RPMI8226 (cell line): ENCODE measurements at regions not wholly inside any gene's neighbourhood (a gene's known extent, or its start where the extent isn't known, plus 50 kb on each side); places are given as distances from the start of the nearest gene placed in this dataset.
"Not testable (repeated sequence)": the region's sequence is repeated elsewhere in the genome, so short reads cannot be mapped to it uniquely, and the experiment has no call there.

Experiments
- DNase-seq: peaks from one replicate; pipeline ENCODE4 v3.0.0-alpha.2; 2015

DNA sequence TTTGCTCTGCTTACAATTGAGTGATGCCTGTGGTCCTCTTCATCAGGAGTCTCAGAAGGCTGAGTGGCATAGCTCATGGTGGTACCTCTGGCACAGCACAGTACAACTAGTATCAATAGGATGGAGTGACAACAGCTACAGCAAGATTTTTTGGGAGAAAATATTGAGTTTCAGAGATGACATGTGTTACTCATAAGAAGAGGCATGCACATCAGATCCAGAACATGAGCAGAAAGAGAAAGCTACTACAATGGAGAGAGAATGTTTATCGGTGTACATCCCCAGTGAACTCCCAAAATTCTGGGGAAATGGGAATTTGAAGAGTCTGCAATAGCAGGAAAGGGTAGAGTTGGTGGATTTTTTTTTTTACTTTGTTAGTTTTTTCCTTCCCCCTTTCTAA is 130.5 kb upstream of the MB21D2 start:
- DNase-seq = no peak

DNA sequence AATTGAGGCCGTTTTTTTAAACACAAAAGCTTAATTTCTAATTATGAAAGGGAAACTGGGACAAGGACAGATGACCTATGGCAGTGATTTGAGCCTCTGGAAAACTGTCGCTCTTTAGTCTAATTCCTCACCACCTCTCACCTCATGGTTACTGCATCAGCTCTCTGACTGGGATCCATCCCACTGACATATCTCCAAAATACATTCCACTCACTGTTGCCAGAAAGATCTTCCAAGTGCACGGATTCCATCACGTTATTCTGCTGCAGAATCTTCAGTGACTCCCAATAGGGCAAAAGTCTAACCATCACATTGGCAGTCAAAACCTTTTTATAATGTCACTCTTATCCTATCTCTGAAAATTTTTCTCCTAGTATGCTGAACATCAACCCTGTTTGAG is 132.3 kb upstream of the MB21D2 start:
- DNase-seq = no peak

DNA sequence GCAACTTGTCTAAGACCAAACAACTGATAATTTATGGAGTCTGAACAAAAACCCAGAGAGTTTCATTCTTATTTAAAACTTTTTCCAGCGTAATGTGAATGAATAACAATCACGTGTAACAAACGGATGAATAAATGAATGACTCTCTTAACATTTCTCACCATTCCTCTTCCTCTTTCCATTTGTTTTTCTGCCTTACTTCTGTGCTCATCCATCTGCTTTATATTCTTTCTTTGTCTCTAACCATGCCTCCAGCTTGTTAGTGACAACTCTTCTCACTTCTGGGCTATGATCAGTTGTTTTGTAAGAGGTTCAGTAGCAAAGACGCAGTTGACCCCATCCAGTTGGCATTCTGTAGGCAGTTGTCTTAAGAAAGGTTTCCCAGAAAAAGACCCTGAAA is 133.7 kb upstream of the MB21D2 start:
- no peak for DNase-seq

- DNase-seq = no peak
Observed at GRCh38 chr3:193052354-193053045, 134.8 kb upstream of the MB21D2 start.

DNA sequence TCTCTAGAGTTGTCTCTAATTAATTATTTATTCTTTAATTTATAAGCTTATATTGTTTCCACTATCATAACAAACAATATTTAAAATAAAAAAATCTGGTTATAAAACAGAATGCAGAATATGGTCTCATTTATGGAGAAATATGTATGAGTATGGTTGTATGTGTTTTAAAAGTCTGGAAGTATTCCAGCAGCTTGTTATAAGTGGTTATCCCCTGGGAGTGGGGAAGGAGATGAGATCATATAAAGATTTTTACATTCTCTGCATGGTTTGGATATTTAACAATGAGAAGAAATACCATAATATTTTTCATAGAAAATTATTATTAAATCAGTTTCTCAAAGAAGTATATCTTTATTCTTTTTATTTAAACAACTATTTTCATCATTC is 135.4 kb upstream of the MB21D2 start:
- no peak for DNase-seq

- DNase-seq = no peak
Observed at GRCh38 chr3:193055352-193055751, 137.7 kb upstream of the MB21D2 start.

DNA sequence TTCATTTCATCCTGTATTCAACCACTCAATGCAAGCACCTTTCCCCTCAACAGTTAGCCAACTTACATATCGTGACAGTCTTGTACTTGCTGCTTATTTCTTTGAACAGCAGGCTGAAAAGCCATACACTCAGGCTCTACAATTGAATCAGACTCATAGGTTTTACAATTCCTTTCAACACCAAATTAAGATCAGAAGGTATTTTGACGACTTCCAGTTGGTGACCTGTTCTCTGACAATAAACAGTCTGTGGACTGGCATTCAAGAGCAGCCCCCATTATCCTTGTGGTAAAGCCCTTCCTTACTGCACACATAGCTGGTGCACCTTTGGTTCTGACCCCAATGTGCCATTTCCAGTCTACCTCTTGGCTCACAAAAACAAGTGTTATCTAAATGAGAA is 140.0 kb upstream of the MB21D2 start:
- no peak for DNase-seq

DNA sequence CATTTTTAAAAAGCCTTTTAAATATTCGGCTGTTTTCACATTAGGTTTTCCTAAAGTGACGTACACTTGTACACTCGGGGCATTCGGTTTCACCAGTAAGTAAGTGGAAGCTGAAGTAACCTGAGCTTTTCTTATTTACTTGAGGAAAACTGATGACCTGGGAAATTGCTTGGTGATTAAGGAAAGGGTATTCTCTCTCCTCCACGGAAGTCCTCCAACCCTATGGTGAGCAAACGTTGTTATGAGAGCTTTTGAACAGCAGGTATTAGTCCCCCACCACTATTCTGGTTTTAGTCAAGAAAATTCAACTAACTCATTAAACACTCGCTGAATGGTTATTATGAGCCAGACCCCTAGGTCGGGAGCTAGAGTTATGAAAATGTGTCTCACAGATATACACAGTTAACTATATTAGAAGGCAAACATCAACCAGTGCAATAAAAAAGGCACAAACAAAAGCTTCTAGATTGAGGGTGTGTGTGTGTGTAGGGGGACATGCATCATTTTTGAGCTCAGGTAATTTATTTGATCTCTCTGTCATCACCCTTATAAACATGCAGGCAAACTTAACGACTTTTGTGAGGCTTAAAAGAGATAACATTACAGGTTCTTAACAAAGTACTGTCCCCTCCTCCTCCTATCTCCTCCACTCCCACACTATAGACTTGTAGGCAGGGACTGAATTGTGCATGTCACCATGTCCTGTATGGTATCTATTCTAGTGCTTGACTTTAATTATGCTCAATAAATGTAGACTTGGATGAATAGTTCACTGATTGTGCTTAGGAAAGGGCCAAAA is 143.3 kb upstream of the MB21D2 start:
- no peak for DNase-seq

DNA sequence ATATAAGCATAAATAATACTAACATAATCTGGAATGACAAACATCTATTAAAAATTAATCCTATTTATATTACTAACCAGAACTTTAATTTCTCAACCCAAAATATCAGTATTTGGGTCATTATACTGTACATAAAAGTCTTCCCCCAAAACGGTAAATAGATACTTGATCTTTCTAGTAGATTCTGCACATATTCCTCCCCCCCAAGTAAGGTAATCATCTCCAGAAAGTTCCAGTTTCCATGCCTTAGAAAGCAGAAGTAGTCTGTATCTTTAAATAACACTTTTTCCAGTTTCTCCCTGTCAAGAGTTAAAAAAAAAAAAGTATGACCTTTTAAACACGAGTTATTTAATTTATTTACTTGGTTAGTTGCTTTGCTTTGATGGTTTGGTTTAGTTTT is 150.7 kb upstream of the MB21D2 start:
- DNase-seq = no peak

DNA sequence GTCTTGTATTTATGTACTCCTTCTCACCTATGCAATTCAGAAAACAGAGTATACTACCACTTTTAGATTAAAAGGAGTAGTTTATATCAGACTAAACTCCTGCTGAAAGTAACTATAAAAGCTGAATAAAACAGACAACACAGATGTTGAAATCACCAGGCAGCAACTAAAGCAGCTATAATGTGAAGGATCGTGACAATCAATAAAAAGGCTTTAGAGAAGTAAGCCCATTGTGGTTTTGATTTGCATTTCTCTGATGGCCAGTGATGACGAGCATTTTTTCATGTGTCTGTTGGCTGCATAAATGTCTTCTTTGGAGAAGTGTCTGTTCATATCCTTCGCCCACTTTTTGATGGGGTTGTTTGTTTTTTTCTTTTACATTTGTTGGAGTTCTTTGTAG is 152.1 kb upstream of the MB21D2 start:
- not testable (repeated sequence) for DNase-seq

- DNase-seq = no peak
Observed at GRCh38 chr3:193078996-193079753, 161.5 kb upstream of the MB21D2 start.

DNA sequence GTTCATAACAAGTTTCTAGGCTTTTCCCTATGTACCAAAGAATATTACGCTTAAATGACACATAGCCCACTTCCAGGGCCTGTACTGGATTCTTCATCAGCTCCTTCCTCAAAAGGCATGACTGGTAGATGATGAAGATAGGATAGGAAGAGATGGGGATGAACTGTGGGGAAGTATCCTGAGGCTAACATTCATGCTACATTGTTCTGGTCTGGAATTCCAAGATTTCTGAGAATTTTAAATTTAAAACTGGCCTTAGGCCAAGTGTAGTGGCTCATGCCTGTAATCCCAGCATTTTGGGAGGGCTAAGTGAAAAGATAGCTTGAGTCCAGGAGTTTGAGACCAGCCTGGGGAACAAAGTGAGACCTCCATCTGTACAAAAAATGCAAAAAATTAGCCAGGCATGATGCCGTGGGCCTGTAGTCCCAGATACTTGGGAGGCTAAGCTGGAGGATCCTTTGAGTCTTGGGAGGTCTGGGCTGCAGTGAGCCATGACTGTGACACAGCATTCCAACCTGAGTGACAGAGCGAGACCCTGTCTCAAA is 160.1 kb upstream of the PLAAT1 start:
- no peak for DNase-seq

- DNase-seq = no peak
Observed at GRCh38 chr3:193085655-193086054, 155.4 kb upstream of the PLAAT1 start.

GRCh38 chr3:193086681-193087080 is 154.3 kb upstream of the PLAAT1 start:
- DNase-seq = no peak

DNA sequence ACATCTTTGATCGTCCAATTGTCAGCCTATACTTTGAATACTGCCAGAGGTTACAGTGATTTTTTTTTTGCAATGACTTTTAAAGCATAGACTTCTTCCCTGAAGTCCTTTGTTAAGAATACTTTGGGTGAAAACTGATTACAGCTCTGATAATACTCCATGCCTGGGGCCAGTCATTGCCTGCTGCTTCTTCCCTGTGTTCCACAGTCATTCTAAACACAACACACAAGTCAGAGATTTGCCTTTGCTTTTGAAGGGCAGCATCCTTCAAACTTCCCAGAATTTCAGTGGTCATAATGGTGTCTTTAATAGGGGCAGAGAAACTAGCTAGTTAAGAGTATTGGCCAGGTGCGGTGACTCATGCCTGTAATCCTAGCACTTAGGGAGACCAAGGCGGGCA is 153.7 kb upstream of the PLAAT1 start:
- DNase-seq = no peak

DNA sequence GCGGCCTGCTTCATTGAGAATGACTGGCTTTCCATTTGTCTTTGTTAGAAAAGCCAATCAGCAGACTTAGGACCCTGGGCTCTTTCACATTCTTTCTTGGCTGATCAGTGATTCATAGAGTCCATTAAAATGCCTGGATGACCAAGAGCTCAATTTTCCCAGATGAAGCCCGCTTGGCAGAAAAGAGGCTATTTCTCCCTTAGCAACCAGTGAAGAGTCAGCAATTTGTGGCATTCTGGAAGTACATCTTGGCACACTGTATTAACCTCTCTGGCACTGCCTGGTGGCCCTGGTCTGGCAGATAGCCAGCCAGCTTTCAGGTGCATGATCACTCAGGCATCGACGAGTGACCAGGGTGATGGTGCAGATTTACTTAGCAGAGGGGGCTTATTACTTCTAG is 145.7 kb upstream of the PLAAT1 start:
- DNase-seq = no peak

- no peak for DNase-seq
Observed at GRCh38 chr3:193096076-193096475, 144.9 kb upstream of the PLAAT1 start.

GRCh38 chr3:193114431-193115340 is 126.3 kb upstream of the PLAAT1 start:
- no peak for DNase-seq

DNA sequence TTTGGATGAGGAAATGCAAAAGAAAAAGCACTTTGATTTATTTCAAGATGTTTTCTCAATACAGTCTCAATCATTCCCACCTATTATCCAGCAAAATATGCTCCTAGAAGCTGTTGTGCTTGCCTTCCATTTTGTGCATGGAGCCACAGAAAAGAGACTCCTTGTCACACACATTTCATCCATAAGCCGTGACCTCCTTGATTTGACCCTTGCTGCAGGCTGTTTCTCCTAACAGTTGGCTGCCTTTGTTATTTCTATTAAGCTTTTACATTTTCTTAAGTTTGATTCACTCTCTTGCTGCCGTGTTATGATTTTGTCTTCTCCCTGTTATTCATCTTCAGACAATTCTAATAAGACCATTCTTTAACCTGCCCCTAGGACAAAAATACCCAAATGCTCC is 124.2 kb upstream of the PLAAT1 start:
- no peak for DNase-seq

- no peak for DNase-seq
Observed at GRCh38 chr3:193118907-193119306, 122.1 kb upstream of the PLAAT1 start.

DNA sequence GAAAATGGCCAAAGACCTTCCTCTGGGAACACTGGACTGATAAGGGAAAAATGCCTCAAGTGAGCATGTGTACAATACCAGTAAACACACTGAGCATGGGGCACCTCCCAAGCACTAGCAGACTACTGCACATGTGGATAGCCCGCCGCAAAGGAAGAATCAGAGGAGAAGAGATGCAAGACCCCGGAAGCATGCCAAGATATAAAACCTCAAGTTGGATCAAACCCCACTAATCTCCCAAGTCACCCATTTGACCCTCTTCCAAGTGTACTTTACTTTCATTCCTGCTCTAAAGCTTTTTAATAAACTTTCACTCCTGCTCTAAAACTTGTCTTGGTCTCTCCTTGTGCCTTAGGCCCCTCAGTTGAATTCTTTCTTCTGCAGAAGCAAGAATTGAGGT is 121.1 kb upstream of the PLAAT1 start:
- DNase-seq = no peak

GRCh38 chr3:193124861-193125260 is 116.2 kb upstream of the PLAAT1 start:
- no peak for DNase-seq

DNA sequence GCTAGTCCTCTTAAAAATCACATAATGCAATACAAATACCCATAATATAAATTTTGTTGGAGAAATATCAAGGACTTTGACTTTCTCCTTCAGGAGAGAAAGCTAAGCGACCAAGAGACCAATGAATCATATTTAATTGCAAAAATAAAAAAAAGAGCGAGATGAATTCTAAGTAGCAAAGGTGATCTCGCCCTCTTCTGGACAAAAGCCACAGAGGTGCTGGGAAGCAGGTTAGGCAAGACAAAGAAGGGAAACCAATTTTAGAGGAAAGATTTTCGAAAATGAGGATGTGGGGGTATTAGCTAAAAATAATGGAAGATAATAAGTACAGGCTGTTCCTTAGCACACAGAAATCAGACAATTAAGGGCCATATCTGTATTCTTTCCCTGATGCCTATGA is 111.4 kb upstream of the PLAAT1 start:
- no peak for DNase-seq
